ENCODE measurements at regions not wholly inside any gene's neighbourhood (a gene's known extent, or its start where the extent isn't known, plus 50 kb on each side); places are given as distances from the start of the nearest gene placed in this dataset.

- no peak for TF ChIP-seq CTCF (IDR thresholded peaks at IDR 0.05; ENCODE audit: extremely low read depth in 1 of 2, insufficient read depth in 1 of 2, low read depth in 1 of 2, low read length in 2 of 2)
- TF ChIP-seq, protein P1, sequence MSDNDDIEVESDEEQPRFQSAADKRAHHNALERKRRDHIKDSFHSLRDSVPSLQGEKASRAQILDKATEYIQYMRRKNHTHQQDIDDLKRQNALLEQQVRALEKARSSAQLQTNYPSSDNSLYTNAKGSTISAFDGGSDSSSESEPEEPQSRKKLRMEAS (IDR thresholded peaks at IDR 0.05; ENCODE audit: insufficient read depth, insufficient read length): no peak
- TF ChIP-seq EZH2 (IDR thresholded peaks at IDR 0.05; ENCODE audit: borderline replicate concordance, low read depth, low read length, severe bottlenecking): no peak
Observed at GRCh38 chrX:64093761-64094160, 111.7 kb downstream of the AMER1 start.
